Peyer's patch (tissue), 4 donors: ENCODE measurements at regions not wholly inside any gene's neighbourhood (a gene's known extent, or its start where the extent isn't known, plus 50 kb on each side); places are given as distances from the start of the nearest gene placed in this dataset.
"Not testable (repeated sequence)": the region's sequence is repeated elsewhere in the genome, so short reads cannot be mapped to it uniquely, and the experiment has no call there.

ENCODE experiments used
- DNase-seq, 3 donors: peaks; one replicate each; pipeline ENCODE4 v3.0.0-alpha.2; 2017 to 2019
- H3K27ac ChIP-seq, 4 donors: fragments of 200-600 bp; sonication (generic); one replicate each; pipeline ENCODE4 v1.5.1; 2016 to 2019
- H3K27me3 ChIP-seq, 2 donors: fragments of 200-600 bp; sonication (generic); one replicate each; pipeline ENCODE4 v1.5.1; 2019
- H3K36me3 ChIP-seq, 3 donors: fragments of 200-600 bp; sonication (generic); one replicate each; pipeline ENCODE4 v1.5.1; 2016 to 2019
- H3K4me1 ChIP-seq, 4 donors: fragments of 200-600 bp; sonication (generic); one replicate each; pipeline ENCODE4 v1.5.1; 2016 to 2019
- H3K4me3 ChIP-seq, 4 donors: fragments of 200-600 bp; sonication (generic); 1 replicate in 3 of 4; 2 replicates in 1 of 4; pipeline ENCODE4 v1.5.1; 2016 to 2019; ENCODE audit warnings: mild to moderate bottlenecking in 1 of 4
- H3K9me3 ChIP-seq, 4 donors: fragments of 200-600 bp; sonication (generic); one replicate each; pipeline ENCODE4 v1.5.1; 2016 to 2019; ENCODE audit warnings: mild to moderate bottlenecking in 1 of 4
- CTCF ChIP-seq, 6 experiments: fragments of 450-650 bp in 4 of 6; fragments of 200-600 bp in 2 of 6; sonication (generic) in 1 of 6; IDR thresholded peaks; one replicate each; pipeline ENCODE4 v1.5.1; 2017 to 2019; ENCODE audit warnings: antibody characterized with exemption in 6 of 6, mild to moderate bottlenecking in 3 of 6, moderate library complexity in 1 of 6
- POLR2A ChIP-seq, 2 donors: fragments of 450-650 bp; IDR thresholded peaks; one replicate each; pipeline ENCODE4 v1.5.1; 2017; ENCODE audit warnings: antibody characterized with exemption in 2 of 2, mild to moderate bottlenecking in 2 of 2, moderate library complexity in 2 of 2

GRCh38 chr4:3630136-3630597, 97.9 kb upstream of the LRPAP1 start:
- Histone ChIP-seq H3K27me3 (no peaks in the 10 kb centered on the region), H3K4me1 (no peaks in the 10 kb centered on the region), H3K36me3 (no peaks in the 10 kb centered on the region), H3K27ac (no peak overlapping the region), H3K4me3 (no peak overlapping the region), H3K9me3 (no peaks in the 10 kb centered on the region)
- no peak for TF ChIP-seq CTCF (IDR thresholded peaks at IDR 0.05)
- no peak for TF ChIP-seq POLR2A (IDR thresholded peaks at IDR 0.05)
- no peak for DNase-seq

- H3K36me3 ChIP-seq, result no peaks in the 10 kb centered on the region
- H3K4me1 ChIP-seq, result no peaks in the 10 kb centered on the region
- peak in 1 of 3 donors; percentile 16 for DNase-seq
- no peak for TF ChIP-seq CTCF (IDR thresholded peaks at IDR 0.05)
- TF ChIP-seq POLR2A (IDR thresholded peaks at IDR 0.05), result no peak
- H3K27ac ChIP-seq, result no peak overlapping the region
- H3K9me3 ChIP-seq, result no peaks in the 10 kb centered on the region
- H3K27me3 ChIP-seq, result no peaks in the 10 kb centered on the region
- H3K4me3 ChIP-seq, result no peak overlapping the region
These were observed 97.4 kb upstream of the LRPAP1 start for GRCh38 chr4:3629665-3630064.

GRCh38 chr4:3629176-3629575, 97.0 kb upstream of the LRPAP1 start:
- H3K9me3 ChIP-seq, H3K4me3 ChIP-seq, H3K27me3 ChIP-seq, H3K4me1 ChIP-seq, H3K27ac ChIP-seq, H3K36me3 ChIP-seq: not testable (repeated sequence)
- DNase-seq, result peak in 1 of 3 donors; percentile 3

- Histone ChIP-seq H3K27ac (no peak overlapping the region), H3K27me3 (no peaks in the 10 kb centered on the region), H3K9me3 (no peaks in the 10 kb centered on the region), H3K4me3 (no peak overlapping the region), H3K36me3 (no peaks in the 10 kb centered on the region), H3K4me1 (no peaks in the 10 kb centered on the region)
- TF ChIP-seq CTCF (IDR thresholded peaks at IDR 0.05), result no peak
- no peak for TF ChIP-seq POLR2A (IDR thresholded peaks at IDR 0.05)
- DNase-seq, result peak in 1 of 3 donors; percentile 22
These were observed 96.6 kb upstream of the LRPAP1 start for GRCh38 chr4:3628868-3629175.

- H3K27me3 ChIP-seq, H3K4me3 ChIP-seq: not testable (repeated sequence)
- peak in 1 of 3 donors; percentile 25 for DNase-seq
These were observed 96.0 kb upstream of the LRPAP1 start for GRCh38 chr4:3627967-3628867.

GRCh38 chr4:3627456-3627855, 95.2 kb upstream of the LRPAP1 start:
- not testable (repeated sequence) for H3K4me3 ChIP-seq, H3K36me3 ChIP-seq, H3K27me3 ChIP-seq, H3K27ac ChIP-seq, H3K4me1 ChIP-seq, H3K9me3 ChIP-seq
- DNase-seq, result peak in 1 of 3 donors; percentile 20

More at GRCh38 chr4:3627967-3628867, 96.0 kb upstream of the LRPAP1 start:
- H3K4me1 ChIP-seq, H3K36me3 ChIP-seq, H3K9me3 ChIP-seq, H3K27ac ChIP-seq: not testable (repeated sequence)

GRCh38 chr4:3626131-3626884, 94.1 kb upstream of the LRPAP1 start:
- not testable (repeated sequence) for H3K27ac ChIP-seq, H3K4me1 ChIP-seq, H3K9me3 ChIP-seq, H3K36me3 ChIP-seq, H3K4me3 ChIP-seq, H3K27me3 ChIP-seq
- peak in 1 of 3 donors; percentile 38 for DNase-seq

- not testable (repeated sequence) for H3K4me1 ChIP-seq, H3K27ac ChIP-seq, H3K27me3 ChIP-seq, H3K9me3 ChIP-seq, H3K4me3 ChIP-seq, H3K36me3 ChIP-seq
- peak in 1 of 3 donors; percentile 22 for DNase-seq
These were observed 93.2 kb upstream of the LRPAP1 start for GRCh38 chr4:3625286-3625875.

GRCh38 chr4:3623809-3624329, 91.6 kb upstream of the LRPAP1 start:
- H3K9me3 ChIP-seq, result not testable (repeated sequence)

More at GRCh38 chr4:3623809-3624329, 91.6 kb upstream of the LRPAP1 start:
- H3K36me3 ChIP-seq, H3K4me1 ChIP-seq, H3K27ac ChIP-seq, H3K27me3 ChIP-seq, H3K4me3 ChIP-seq: not testable (repeated sequence)
- peak in 1 of 3 donors; percentile 20 for DNase-seq
